ENCODE measurements at regions not wholly inside any gene's neighbourhood (a gene's known extent, or its start where the extent isn't known, plus 50 kb on each side); places are given as distances from the start of the nearest gene placed in this dataset.
"Not testable (repeated sequence)": the region's sequence is repeated elsewhere in the genome, so short reads cannot be mapped to it uniquely, and the experiment has no call there.

DNA sequence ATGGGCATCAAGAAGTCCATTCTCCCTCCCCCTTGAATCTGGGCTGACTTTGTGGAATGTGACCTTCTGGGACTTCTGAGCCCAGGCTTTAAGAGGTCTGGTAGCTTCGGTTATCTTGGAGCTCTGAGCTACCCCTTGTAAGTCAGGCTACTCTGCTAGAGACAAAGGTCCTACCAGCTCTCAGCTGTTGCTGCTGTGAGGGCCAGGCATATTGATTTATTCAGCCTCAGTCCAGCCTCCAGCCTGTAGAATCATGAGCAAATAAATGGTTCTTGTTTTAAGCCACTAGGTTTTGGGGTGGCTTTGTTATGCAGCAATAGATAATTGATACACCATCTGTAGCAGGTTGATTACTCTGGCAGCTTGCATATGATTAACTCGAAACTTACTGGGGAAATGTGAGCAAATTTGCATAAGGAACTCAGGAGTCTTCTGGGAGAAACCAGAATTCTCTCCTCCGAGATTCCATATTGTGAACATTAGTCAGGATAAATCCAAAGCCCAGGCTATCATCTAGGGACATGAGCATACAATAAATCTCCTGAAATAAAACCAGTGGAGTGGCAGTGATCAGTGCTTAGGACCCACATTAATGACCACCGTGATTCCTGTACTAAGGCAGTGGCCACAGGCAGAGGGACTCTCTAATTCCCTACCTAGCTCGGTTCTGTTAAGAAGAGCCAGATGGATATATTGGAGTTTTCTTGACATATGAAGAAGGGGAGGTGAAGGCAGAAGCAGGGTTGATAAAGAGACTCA, 336.1 kb downstream of the CDC5L start:
- DNase-seq: no peak

DNA sequence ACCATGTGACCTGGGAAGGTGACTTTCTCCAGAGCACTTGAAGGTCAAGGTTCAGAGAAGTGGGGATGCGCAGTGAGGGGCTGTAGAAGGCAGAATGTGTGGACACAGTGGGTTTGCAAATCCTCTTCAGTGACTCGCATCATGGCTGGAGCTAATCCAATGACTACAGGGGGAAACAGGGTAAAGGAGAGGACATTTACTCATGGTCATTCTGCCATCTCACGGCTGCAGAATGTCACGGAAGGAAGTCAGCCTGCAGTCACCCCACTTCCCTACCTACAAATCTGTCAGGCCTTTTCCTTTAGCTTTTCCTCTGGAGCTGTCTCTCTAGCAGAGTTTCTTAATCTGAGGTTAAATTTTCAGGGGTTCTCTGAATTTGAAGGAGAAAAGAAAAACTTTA, 337.6 kb downstream of the CDC5L start:
- DNase-seq: peak; percentile 27

DNA sequence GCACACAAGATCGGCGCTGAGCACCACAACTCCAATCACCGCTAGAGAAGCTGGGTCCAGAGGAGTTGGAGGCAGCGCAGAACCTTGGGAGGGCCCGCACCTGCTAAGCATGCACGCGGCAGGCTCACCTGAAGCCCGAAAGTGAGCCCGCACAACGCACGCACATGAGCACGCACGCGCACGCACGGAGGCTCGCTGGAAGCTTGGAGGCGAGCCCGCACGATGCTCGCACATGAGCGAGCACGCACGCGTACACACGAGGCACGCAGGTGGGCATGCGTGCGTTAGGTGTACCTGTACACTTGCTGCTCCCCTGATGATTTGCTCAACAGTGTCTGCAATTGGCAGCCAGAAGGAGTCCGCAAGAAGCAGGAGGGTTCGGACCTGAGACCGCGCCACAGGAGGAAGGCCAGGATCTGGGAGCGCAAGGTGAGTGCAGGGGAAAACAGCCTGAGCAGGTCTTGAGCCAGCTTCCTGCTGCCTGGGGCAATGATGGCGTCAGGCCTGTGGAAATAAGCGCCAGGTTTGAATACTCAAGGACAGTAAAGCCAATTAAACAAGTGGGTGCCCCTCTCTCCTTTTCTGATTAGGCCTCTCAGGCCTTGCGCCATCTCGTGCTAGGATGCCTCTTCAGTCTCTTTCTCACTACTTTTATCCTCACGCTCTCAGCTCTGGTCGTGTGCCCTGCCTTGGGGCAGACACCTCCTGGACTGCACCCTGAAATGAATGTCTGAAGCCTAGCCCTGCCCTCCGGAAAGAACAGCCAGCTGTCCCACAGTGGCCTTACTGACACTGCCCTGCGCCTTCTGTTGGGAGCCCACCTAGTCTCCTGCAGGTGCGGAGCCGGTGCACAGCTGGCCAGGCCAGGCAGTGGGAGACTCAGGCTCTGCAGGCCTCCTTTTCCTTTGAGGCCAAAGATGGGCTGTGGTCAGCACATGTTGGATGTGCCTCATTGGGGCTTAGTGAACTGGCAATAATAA, 340.4 kb downstream of the CDC5L start:
- no peak for DNase-seq

DNA sequence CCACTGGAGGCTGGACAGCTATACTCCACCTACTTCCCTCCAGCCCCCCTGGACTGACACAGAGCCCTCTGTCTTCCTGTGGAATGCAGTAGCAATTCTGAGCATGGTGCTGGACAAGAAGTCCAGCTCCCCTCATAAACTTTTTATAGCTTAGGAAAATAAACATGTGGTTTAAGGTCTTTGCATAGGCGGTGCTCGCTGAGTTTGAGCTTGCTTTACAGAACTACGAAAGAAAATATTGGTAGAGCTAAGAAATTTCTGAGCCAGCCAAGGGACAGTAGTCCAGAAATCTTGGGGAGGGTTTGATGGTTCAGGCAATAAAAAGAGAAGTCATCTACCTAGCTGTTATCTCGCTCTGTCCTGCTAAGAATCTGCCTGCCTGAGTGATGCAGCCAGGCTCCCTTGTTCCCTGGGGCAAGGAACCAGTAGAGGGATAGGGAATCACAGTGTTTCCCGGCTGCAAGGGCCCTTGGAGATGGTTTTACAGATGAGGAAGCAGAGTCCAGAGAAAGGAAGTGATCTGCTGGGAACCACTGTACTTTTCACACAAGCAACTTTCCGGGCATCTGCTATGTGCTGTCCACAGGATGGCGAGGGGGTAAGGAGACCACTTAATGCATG, 343.4 kb downstream of the CDC5L start:
- peak; percentile 37 for DNase-seq

DNA sequence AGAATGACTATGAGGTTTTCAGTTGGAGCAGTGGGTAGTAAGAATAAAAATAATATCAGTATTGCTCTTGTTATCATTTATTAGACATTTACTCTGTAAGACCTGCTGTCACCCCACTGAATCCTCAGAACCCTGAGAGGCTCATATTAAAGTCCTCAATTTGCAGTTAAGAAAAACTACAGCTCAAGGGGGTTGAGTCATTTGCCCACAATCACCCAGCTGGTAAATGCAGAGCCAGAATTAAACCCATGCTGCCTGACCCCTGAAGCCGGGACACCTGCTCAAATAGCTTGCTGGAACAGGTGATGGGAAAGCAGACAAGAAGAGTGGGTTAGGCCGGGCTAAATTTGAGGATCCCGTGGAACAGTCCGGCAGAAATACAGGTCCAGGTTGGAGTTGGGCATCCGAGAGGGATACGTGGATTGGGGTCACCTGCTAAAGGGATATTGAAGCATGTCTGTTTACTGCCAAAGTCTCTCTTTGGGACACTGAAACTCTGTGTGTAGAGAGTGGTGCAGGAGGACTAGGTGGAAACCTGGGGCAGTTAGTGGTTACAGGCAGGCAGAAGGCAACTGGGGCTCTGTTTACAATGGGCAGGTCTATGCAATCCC, 344.1 kb downstream of the CDC5L start:
- DNase-seq: no peak

DNA sequence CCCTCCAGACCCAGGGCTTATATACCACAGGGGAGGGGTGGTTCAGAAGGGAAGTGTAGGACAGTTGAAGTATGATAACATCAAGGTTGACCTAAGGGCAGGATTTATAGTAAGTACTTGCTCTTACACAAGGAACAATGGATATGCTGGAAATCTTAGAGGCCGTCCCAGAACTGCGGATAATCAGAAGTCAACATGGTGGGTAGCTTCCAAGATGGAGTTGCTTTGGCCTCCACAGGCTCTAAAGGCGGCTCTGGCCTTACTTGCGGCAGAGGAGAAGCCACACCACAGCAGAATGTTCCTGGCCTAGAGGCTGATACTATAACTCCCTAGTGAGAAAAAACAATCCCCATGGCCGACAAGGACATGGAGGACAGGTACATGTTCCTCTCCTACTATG, 344.7 kb downstream of the CDC5L start:
- DNase-seq: no peak

DNA sequence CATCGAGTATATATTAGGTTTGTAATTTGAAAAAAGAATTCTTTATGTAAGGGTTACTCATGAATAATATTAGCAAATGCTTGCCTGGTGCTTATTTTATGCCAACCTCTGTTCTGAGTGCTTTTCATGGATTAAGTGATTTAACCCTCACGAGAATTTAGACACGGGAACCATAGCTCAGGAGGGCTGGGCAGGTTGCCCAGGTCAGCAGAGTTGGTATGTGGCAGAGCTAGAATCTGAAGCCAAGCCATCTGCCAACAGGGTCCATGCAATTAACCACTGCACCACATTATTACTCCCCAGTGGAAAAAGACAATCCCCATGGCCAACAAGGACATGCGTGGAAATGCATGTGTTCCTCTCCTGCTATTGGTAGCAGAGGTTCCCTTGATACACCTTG, 345.6 kb downstream of the CDC5L start:
- DNase-seq: no peak

DNA sequence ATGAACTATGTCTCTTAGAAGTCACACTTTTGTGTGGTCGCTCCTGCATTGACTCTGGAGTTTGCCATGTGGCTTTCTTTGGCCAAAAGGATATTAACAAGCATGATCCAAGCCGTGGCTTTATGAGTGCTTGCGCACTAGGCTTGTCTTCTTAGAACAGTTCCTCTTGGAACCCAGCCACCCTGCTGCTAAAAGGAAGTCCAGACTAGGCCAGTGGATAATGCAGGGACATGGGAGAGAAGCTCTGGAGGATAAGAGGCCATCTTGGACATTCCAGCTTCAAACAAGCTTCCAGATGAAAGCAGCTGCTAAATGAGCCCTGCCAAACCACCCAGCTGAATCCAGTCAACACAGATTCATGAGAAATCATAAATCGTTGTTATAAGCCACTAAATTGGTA, 346.4 kb downstream of the CDC5L start:
- DNase-seq: peak; percentile 3

DNA sequence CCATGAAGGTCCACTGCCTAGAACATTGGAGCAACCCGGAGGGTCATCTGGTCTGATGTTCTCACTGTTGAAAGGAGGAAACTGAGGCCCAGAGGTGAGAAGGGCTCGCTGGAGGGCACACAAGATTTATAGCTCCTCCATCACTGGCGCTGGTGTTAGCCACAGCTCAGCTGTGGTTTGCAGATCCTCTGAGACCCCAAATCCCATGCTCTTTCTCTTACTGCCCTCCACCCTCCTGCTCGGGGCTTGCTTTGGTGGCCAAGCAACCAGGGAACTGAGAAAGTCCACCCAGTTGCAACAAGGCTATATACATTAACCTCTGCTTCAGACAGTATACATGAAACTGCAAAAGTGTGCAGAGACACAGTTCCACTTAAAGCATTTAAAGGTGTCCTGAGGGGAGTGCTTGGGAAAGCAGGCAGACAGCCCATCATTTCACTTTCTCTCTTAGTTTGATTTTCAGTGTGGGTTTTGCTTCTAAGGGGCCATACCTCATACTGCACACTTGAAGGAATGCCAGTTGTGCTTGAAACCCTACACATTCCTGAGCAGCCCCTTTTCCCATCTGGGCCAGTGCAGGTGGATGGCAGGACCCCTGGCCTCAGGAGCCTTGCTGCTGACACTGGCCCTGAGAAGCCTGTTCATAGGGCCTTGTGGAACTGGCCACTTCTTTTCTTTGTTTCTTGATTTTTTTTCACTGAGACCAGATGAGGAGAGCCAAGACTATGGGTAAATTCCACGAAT, 347.6 kb downstream of the CDC5L start:
- DNase-seq: no peak

DNA sequence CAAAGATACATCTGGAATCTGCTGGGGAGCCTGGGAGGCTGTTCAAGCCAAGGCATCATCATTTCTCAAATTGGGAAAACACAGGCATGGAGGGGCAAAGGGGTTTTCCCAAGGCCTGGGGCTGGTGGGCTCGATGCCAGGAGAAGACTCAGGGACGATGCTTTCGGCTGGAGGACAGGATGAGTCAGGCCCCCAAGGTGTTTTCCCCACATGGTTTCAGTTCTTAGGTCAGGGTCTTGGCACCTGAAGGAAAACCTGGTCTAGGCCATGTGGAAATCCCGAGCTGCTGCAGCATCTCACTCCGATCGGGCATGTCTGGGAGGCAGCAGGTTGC, 348.1 kb downstream of the CDC5L start:
- DNase-seq: no peak

DNA sequence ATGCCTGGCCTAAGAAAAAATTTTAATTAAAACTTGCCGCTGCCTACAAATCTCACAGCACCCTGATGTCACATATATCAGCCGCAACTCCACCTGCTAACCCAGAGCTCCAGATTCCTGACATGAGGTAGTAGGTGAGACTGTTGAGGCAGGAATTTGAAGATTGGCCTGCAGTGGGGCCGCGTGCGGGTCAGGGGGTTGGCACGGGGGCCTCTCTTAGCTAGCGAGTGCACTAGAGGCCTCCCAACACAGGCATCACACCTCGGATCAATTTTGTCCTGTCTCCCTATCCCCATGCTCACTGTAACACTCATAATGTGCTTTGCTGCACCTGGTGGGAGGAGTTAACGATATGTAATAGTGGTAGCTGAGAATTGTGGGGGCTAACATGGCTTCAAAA, 349.8 kb downstream of the CDC5L start:
- no peak for DNase-seq

DNA sequence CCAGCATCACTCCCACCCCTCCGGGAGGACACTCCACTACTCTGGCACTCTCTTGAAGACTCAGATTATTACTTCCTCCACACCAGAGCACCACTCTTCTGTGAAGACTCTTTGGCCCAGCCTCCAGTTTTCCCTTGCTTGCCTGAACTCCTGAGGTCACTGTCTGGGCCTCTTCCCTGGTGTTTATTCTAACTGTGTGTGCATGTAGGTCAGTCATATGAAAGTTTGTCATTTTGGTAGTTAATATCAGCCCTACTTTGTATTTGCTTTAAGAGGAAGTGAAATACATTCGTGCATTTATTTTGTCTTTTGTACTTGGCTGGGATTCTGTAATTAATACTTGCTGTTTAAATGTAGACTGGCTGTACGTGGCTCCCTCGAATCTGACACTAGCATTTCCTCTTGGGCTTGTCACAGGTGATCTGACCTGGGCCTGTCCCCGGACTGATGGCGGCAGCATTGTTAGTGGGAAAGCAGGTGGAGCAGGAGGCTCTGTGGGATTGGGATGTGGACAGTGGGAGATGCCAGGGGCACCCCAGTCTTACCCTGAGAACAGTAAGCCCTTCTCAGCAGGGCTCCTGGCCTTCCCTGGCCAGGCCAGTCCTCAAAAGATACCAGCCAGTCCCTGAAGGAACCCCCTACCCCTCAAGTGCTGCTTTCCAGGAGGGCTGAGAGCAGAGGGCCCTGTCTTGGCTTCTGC, 350.5 kb downstream of the CDC5L start:
- no peak for DNase-seq

DNA sequence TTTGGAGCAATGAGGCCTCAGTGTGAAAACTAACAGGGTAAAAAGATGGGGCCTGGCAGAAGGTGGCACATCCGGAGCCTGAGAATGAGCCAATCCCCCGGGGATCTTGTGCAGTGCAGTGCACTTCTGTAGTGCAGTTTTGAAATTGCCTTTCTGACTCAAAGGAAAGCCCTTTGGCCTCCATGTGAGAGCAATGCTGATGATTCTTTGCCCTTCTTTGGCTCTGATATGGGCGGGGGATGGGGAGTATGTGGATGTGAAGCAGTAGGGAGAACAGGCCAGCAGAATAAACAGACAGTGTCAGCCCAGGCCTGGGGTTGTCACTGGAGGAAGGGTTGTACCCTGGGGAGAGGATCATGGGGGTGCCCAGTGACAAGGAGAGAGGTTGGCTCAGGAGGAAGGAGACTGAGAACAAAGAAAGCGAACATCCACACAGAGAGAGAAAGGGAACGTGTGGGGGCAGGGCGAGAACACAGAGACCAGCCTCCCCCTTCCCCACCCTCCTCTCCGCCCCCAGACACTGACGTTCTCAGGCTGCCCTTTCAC, 351.2 kb downstream of the CDC5L start:
- peak; percentile 29 for DNase-seq

DNA sequence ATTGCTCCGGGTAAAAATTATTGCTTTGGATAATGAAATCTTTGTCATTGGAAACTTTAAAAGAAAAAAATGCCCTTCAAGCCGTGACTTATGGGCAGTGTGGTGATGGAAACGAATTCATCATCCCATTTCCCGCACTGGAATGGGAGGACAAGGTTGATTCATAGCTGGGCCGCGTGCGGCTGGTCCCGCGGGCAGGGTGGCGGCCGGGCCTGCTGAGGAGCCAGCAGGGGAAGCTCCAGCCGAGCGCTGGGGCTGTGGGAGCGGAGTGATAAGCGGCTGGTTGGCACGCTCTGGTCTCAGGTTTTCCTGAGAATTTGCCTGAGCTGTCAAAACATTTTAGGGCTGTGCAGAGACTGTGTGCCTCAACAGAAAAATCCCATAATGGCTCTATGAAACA, 351.7 kb downstream of the CDC5L start:
- no peak for DNase-seq

DNA sequence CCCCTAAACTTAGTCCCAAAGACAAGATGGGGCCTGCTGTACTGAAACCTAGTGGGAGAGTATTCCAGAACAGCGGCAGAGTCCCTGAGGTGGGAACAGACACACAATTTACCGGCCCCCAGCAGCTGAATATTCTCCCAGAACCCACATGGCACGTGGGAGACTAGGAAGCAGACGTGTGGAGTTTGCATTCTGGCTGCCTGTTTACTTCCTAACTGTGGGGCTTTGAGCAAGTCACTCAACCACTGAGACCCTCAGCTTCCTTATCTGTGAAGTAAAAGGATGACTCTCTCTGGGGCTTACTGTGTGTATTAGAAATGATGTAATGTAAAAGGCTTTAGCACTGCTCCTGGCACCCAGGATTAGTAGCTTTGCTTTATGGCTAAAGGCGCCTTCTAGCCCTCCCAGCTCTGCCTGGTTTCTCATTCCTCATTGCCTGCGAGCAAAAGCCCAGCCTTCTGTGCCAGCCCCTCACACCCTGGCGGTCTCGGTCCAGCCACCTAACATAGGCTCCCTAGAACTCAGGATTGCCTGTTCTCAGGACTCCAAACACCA, 353.1 kb downstream of the CDC5L start:
- no peak for DNase-seq

DNA sequence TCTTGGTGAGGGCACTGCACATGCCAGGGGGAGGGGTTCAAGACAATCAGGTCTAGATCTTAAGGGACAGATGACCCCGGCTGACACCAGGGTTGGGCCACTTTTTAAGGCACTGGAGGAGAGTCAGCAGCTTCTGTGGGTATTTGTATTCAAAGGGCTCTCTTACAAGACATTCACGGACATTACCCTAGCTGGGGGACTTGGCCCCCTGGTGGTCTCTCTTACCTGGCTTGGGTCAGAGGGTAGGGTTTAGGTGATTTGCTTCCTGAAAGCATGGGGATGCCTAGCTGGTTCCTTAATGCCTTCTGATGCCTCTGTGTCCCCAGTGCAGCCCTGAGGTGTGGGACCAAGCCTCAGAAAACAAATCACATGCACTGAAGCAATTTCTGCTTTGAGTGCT, 354.7 kb downstream of the CDC5L start:
- no peak for DNase-seq

DNA sequence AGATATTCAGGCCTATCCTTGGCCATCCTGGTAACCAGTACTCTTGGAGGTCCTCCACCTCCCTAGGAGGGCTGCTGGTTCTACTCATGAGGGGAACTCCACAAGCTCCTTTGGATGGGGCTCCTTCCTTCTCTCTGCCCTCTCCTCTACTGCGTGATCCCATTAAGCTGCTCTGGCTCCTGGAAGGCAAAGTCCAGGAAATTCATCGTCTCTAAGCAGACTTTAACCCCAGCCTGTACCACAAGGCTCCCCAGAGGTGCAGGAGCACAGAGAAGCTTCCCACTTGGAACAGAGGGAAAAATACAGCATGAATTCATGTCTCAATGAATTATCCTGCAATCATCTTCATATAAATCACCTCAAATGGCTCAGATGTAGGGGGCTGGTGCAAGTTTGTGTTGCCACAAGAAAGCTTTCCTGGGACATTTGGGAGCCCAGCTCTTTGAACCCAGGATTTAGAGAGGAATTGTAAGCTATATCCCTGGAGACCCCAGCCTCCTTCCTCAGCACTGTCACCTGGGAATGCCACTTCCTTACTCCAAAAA, 355.4 kb downstream of the CDC5L start:
- no peak for DNase-seq

DNA sequence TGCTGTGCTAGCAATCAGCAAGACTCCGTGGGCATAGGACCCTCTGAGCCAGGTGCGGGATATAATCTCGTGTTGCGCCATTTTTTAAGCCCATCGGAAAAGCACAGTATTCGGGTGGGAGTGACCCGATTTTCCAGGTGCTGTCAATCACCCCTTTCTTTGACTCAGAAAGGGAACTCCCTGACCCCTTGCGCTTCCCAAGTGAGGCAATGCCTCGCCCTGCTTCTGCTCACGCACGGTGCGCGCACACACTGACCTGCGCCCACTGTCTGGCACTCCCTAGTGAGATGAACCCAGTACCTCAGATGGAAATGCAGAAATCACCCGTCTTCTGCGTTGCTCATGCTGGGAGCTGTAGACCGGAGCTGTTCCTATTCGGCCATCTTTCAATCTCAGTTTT, 372.6 kb downstream of the CDC5L start:
- not testable (repeated sequence) for DNase-seq

DNA sequence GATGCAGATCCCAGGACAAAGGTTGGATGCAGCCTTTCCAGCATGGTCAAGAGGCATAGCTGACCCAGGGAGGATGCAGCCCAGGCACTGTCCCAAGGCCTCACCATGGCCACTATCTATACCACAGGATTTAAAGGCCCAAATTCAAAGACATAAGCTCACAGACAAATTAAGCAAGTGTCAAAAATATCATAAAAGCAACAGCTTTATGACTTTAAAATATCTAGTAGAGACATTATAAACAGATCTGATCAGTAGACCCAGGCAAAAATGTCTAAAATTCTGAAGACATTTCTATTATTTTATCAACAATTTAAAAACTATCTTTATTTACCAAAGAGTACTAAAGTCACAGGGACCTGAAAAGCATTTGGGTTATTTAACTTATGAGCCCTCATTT, 373.5 kb downstream of the CDC5L start:
- DNase-seq: no peak

DNA sequence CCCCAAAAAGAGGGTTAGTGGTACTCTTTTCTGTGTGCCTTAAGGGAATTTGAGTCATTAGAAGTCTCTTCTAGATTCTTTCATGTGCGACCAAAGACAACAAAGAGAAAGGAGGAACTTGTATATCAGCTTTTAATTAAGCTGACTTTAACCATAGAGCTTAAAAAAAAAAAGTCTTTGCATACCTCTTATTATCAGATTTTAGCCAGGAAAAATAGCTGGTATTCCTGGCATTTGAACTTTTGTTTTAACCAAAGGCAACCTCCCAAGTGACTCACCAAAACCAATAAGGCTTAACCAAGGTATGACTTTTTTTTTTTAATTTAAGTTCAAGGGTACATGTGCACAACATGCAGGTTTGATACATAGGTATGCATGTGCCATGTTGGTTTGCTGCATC, 375.0 kb downstream of the CDC5L start:
- no peak for DNase-seq
